NB4 (cell line): ENCODE measurements at regions not wholly inside any gene's neighbourhood (a gene's known extent, or its start where the extent isn't known, plus 50 kb on each side); places are given as distances from the start of the nearest gene placed in this dataset.
"Not testable (repeated sequence)": the region's sequence is repeated elsewhere in the genome, so short reads cannot be mapped to it uniquely, and the experiment has no call there.

ENCODE experiments used
- DNase-seq: peaks from one replicate; pipeline ENCODE4 v3.0.0; 2010; ENCODE audit warnings: low read depth
- H3K4me3 ChIP-seq: one replicate; pipeline ENCODE4 v1.5.1; 2011; ENCODE audit warnings: mild to moderate bottlenecking, low read depth, low read length, moderate library complexity
- CTCF ChIP-seq: IDR thresholded peaks from one replicate; pipeline ENCODE4 v1.5.1; 2012; ENCODE audit warnings: low read depth, low read length
- MAX ChIP-seq: IDR thresholded peaks from 2 replicates; pipeline ENCODE4 v1.6.1; 2011; ENCODE audit warnings: low read depth, low read length
- MYC ChIP-seq: IDR thresholded peaks from 2 replicates; pipeline ENCODE4 v1.6.1; 2011; ENCODE audit warnings: low read depth, low read length
- POLR2A ChIP-seq: IDR thresholded peaks from 2 replicates; pipeline ENCODE4 v1.6.1; 2011; ENCODE audit warnings: mild to moderate bottlenecking; ENCODE audit not compliant: insufficient read length; ENCODE audit errors: extremely low read depth

GRCh38 chr2:193219413-193219812 is 1024.7 kb upstream of the TMEFF2 start:
- no peak for TF ChIP-seq CTCF
- no peak for TF ChIP-seq MAX
- TF ChIP-seq POLR2A: no peak
- no peak for TF ChIP-seq MYC
- H3K4me3 ChIP-seq: no peak overlapping the region

GRCh38 chr2:193201583-193201982 is 1006.9 kb upstream of the TMEFF2 start:
- TF ChIP-seq MYC (no peak), POLR2A (no peak), MAX (no peak), CTCF (no peak)
- no peak for DNase-seq
- no peak overlapping the region for H3K4me3 ChIP-seq

More at GRCh38 chr2:193219413-193219812, 1024.7 kb upstream of the TMEFF2 start:
- DNase-seq: no peak

GRCh38 chr2:193199322-193199721 is 1004.6 kb upstream of the TMEFF2 start:
- DNase-seq: no peak
- no peak overlapping the region for H3K4me3 ChIP-seq
- no peak for TF ChIP-seq MAX

- peak overlapping the region; percentile 18 for H3K4me3 ChIP-seq
- TF ChIP-seq CTCF (no peak), POLR2A (no peak), MYC (no peak), MAX (no peak)
- no peak for DNase-seq
These were observed 993.1 kb upstream of the TMEFF2 start for GRCh38 chr2:193187816-193188215.

- H3K4me3 ChIP-seq, DNase-seq: not testable (repeated sequence)
These were observed 976.2 kb upstream of the TMEFF2 start for GRCh38 chr2:193170981-193171380.

- DNase-seq: no peak
- H3K4me3 ChIP-seq: no peak overlapping the region
- TF ChIP-seq MYC (no peak), CTCF (no peak), POLR2A (no peak), MAX (no peak)
These were observed 961.7 kb upstream of the TMEFF2 start for GRCh38 chr2:193156480-193156879.

GRCh38 chr2:193154076-193154475 is 959.3 kb upstream of the TMEFF2 start:
- TF ChIP-seq MAX (no peak), POLR2A (no peak), MYC (no peak), CTCF (no peak)

More at GRCh38 chr2:193154076-193154475, 959.3 kb upstream of the TMEFF2 start:
- H3K4me3 ChIP-seq: no peak overlapping the region
- DNase-seq: no peak
